Mesenchymal stem cell (in vitro differentiated cells and primary cell): ENCODE measurements at regions not wholly inside any gene's neighbourhood (a gene's known extent, or its start where the extent isn't known, plus 50 kb on each side); places are given as distances from the start of the nearest gene placed in this dataset.

ENCODE experiments used
- DNase-seq: peaks from one replicate; pipeline ENCODE4 v3.0.0-alpha.2; 2013
- H2AFZ ChIP-seq: one replicate; pipeline ENCODE4 v1.6.1; 2013; ENCODE audit warnings: low read depth, mild to moderate bottlenecking, control low read depth, inconsistent platforms, low read length, moderate library complexity
- H2AK5ac ChIP-seq: 2 replicates; pipeline ENCODE4 v1.6.1; 2013; ENCODE audit warnings: low read length, moderate library complexity, mild to moderate bottlenecking, inconsistent platforms; ENCODE audit not compliant: severe bottlenecking
- H2BK120ac ChIP-seq: one replicate; pipeline ENCODE4 v1.6.1; 2013; ENCODE audit warnings: low read depth, mild to moderate bottlenecking, inconsistent platforms, low read length, moderate library complexity
- H2BK12ac ChIP-seq, 2 experiments: one replicate each; pipeline ENCODE4 v1.6.1; 2013; ENCODE audit warnings: inconsistent platforms in 2 of 2, low read length in 2 of 2, mild to moderate bottlenecking in 2 of 2, moderate library complexity in 2 of 2, control low read depth in 1 of 2
- H2BK15ac ChIP-seq: one replicate; pipeline ENCODE4 v1.6.1; 2013; ENCODE audit warnings: mild to moderate bottlenecking, low read depth, inconsistent platforms; ENCODE audit not compliant: poor library complexity, severe bottlenecking
- H2BK5ac ChIP-seq: 2 replicates; pipeline ENCODE4 v1.6.1; 2013; ENCODE audit warnings: low read depth, mild to moderate bottlenecking, low read length, control low read depth, inconsistent platforms; ENCODE audit not compliant: poor library complexity, severe bottlenecking
- H3K14ac ChIP-seq, 2 experiments: one replicate each; pipeline ENCODE4 v1.6.1; 2013; ENCODE audit warnings: inconsistent platforms in 2 of 2, low read length in 2 of 2, control low read depth in 1 of 2, mild to moderate bottlenecking in 1 of 2, moderate library complexity in 1 of 2
- H3K18ac ChIP-seq, 2 experiments: one replicate each; pipeline ENCODE4 v1.6.1; 2013; ENCODE audit warnings: inconsistent platforms in 2 of 2, low read length in 2 of 2, control low read depth in 1 of 2, low read depth in 1 of 2, mild to moderate bottlenecking in 1 of 2
- H3K23ac ChIP-seq, 2 experiments: one replicate each; pipeline ENCODE4 v1.6.1; 2013; ENCODE audit warnings: inconsistent platforms in 2 of 2, low read length in 2 of 2, mild to moderate bottlenecking in 2 of 2, moderate library complexity in 2 of 2, control low read depth in 1 of 2
- H3K27ac ChIP-seq: 2 replicates; pipeline ENCODE4 v1.5.1; 2013; ENCODE audit warnings: mild to moderate bottlenecking, moderate library complexity, low read length, control low read depth, inconsistent platforms; ENCODE audit not compliant: poor library complexity, severe bottlenecking
- H3K27me3 ChIP-seq, 2 experiments: 2 replicates each; pipeline versions ENCODE4 v1.6.1 to v1.7.0; 2013; ENCODE audit warnings: low read length in 2 of 2, mild to moderate bottlenecking in 2 of 2, moderate library complexity in 2 of 2, control low read depth in 1 of 2, inconsistent platforms in 1 of 2; ENCODE audit not compliant: control insufficient read depth in 1 of 2, insufficient read depth in 1 of 2
- H3K36me3 ChIP-seq, 2 experiments: 2 replicates each; pipeline versions ENCODE4 v1.6.1 to v1.7.0; 2013; ENCODE audit warnings: low read length in 2 of 2, control low read depth in 1 of 2, inconsistent platforms in 1 of 2, low read depth in 1 of 2, mild to moderate bottlenecking in 1 of 2; ENCODE audit not compliant: insufficient read depth in 2 of 2, control insufficient read depth in 1 of 2
- H3K4ac ChIP-seq, 2 experiments: one replicate each; pipeline ENCODE4 v1.6.1; 2013; ENCODE audit warnings: inconsistent platforms in 2 of 2, low read length in 2 of 2, mild to moderate bottlenecking in 2 of 2, moderate library complexity in 2 of 2, control low read depth in 1 of 2, low read depth in 1 of 2
- H3K4me1 ChIP-seq: 2 replicates; pipeline ENCODE4 v1.6.1; 2013; ENCODE audit warnings: low read depth, low read length, control low read depth; ENCODE audit not compliant: control insufficient read depth, insufficient read depth
- H3K4me2 ChIP-seq: 2 replicates; pipeline ENCODE4 v1.6.1; 2013; ENCODE audit warnings: low read length, mild to moderate bottlenecking, inconsistent platforms; ENCODE audit not compliant: poor library complexity, severe bottlenecking
- H3K4me3 ChIP-seq, 2 experiments: 2 replicates each; pipeline versions ENCODE4 v1.5.1 to v1.7.0; 2013; ENCODE audit warnings: low read length in 2 of 2, mild to moderate bottlenecking in 2 of 2, control low read depth in 1 of 2, low read depth in 1 of 2; ENCODE audit not compliant: insufficient read depth in 1 of 2
- H3K79me1 ChIP-seq: replicated peaks from 2 replicates; pipeline ENCODE4 v1.6.1; 2013; ENCODE audit warnings: mild to moderate bottlenecking, control low read depth, low read length, inconsistent platforms; ENCODE audit not compliant: poor library complexity, severe bottlenecking
- H3K9ac ChIP-seq: 2 replicates; pipeline ENCODE4 v1.7.0; 2013; ENCODE audit warnings: mild to moderate bottlenecking, low read length, moderate library complexity
- H3K9me3 ChIP-seq: 2 replicates; pipeline ENCODE4 v1.7.0; 2013; ENCODE audit warnings: mild to moderate bottlenecking, low read length; ENCODE audit not compliant: control insufficient read depth
- H4K8ac ChIP-seq: one replicate; pipeline ENCODE4 v1.6.1; 2013; ENCODE audit warnings: inconsistent platforms, mild to moderate bottlenecking, low read length, moderate library complexity
- H4K91ac ChIP-seq: one replicate; pipeline ENCODE4 v1.6.1; 2013; ENCODE audit warnings: mild to moderate bottlenecking, low read length, inconsistent platforms
- whole genome bisulfite sequencing: methylation state at CpG from one replicate; pipeline ENCODE4 v1.1.7; 2013; ENCODE audit warnings: mixed read lengths; 5-methylcytosine and 5-hydroxymethylcytosine counted together

- Histone ChIP-seq H2BK15ac (no peak overlapping the region), H3K36me3 (no peaks in the 10 kb centered on the region), H2AK5ac (no peak overlapping the region), H3K4me1 (no peaks in the 10 kb centered on the region), H3K4me2 (no peak overlapping the region), H3K79me1 (no peaks in the 10 kb centered on the region), H2BK120ac (no peak overlapping the region), H2AFZ (no peak overlapping the region), H3K9ac (no peak overlapping the region), H3K18ac (no peak overlapping the region), H3K14ac (no peak overlapping the region), H3K4ac (no peak overlapping the region), H3K27ac (no peak overlapping the region), H3K4me3 (no peak overlapping the region), H4K8ac (no peak overlapping the region), H3K27me3 (no peaks in the 10 kb centered on the region), H2BK12ac (no peak overlapping the region), H4K91ac (no peak overlapping the region), H3K23ac (no peak overlapping the region), H3K9me3 (peaks cover 4% of the 10 kb centered on the region), H2BK5ac (no peak overlapping the region)
- DNase-seq = no peak
- WGBS = 95% methylated on average over 1 of the region's 1 CpG
Measured at GRCh38 chr5:104915226-104915625, 1352.6 kb upstream of the NUDT12 start.

- Histone ChIP-seq H3K27me3 (no peaks in the 10 kb centered on the region), H4K91ac (no peak overlapping the region), H3K4me2 (no peak overlapping the region), H3K9ac (no peak overlapping the region), H3K23ac (no peak overlapping the region), H2BK5ac (no peak overlapping the region), H3K27ac (no peak overlapping the region), H2AK5ac (no peak overlapping the region), H2BK12ac (no peak overlapping the region), H3K18ac (no peak overlapping the region), H2BK120ac (no peak overlapping the region), H3K14ac (no peak overlapping the region), H4K8ac (no peak overlapping the region), H3K79me1 (no peaks in the 10 kb centered on the region), H3K36me3 (no peaks in the 10 kb centered on the region), H3K4ac (no peak overlapping the region), H2AFZ (no peak overlapping the region), H3K4me3 (no peak overlapping the region), H2BK15ac (no peak overlapping the region), H3K9me3 (peaks cover 4% of the 10 kb centered on the region), H3K4me1 (no peaks in the 10 kb centered on the region)
- no CpG with 5 or more reads among the region's 2 CpGs for WGBS
- no peak for DNase-seq
Measured at GRCh38 chr5:104914536-104915070, 1352.0 kb upstream of the NUDT12 start.

- H3K4me3 ChIP-seq = no peak overlapping the region
- H2BK5ac ChIP-seq = no peak overlapping the region
- H3K9me3 ChIP-seq = peaks cover 4% of the 10 kb centered on the region
- no peak overlapping the region for H2BK120ac ChIP-seq
- no peak overlapping the region for H2BK15ac ChIP-seq
- H3K4me1 ChIP-seq = no peaks in the 10 kb centered on the region
- no peaks in the 10 kb centered on the region for H3K27me3 ChIP-seq
- no peak for DNase-seq
- no peak overlapping the region for H3K27ac ChIP-seq
- no peak overlapping the region for H3K9ac ChIP-seq
- no peak overlapping the region for H2AFZ ChIP-seq
- H2BK12ac ChIP-seq = no peak overlapping the region
- no peak overlapping the region for H4K91ac ChIP-seq
- H4K8ac ChIP-seq = no peak overlapping the region
- no peaks in the 10 kb centered on the region for H3K79me1 ChIP-seq
- 95% methylated on average over 3 of the region's 3 CpGs for WGBS
- no peak overlapping the region for H3K23ac ChIP-seq
- no peak overlapping the region for H2AK5ac ChIP-seq
- no peak overlapping the region for H3K14ac ChIP-seq
- no peak overlapping the region for H3K4me2 ChIP-seq
- no peak overlapping the region for H3K4ac ChIP-seq
- H3K18ac ChIP-seq = no peak overlapping the region
- H3K36me3 ChIP-seq = no peaks in the 10 kb centered on the region
Measured at GRCh38 chr5:104913841-104914281, 1351.3 kb upstream of the NUDT12 start.

- H2BK12ac ChIP-seq = no peak overlapping the region
- no peak overlapping the region for H2BK15ac ChIP-seq
- no peak overlapping the region for H2BK120ac ChIP-seq
- H3K4me3 ChIP-seq = no peak overlapping the region
- no CpG with 5 or more reads among the region's 2 CpGs for WGBS
- H3K9me3 ChIP-seq = peaks cover 4% of the 10 kb centered on the region
- H3K79me1 ChIP-seq = no peaks in the 10 kb centered on the region
- H4K91ac ChIP-seq = no peak overlapping the region
- H4K8ac ChIP-seq = no peak overlapping the region
- H3K27ac ChIP-seq = no peak overlapping the region
- H2AK5ac ChIP-seq = no peak overlapping the region
- H3K9ac ChIP-seq = no peak overlapping the region
- H2AFZ ChIP-seq = no peak overlapping the region
- H3K36me3 ChIP-seq = no peaks in the 10 kb centered on the region
- DNase-seq = no peak
- no peak overlapping the region for H3K23ac ChIP-seq
- H3K4me1 ChIP-seq = no peaks in the 10 kb centered on the region
- H2BK5ac ChIP-seq = no peak overlapping the region
- no peak overlapping the region for H3K4me2 ChIP-seq
- H3K14ac ChIP-seq = no peak overlapping the region
- H3K27me3 ChIP-seq = no peaks in the 10 kb centered on the region
- no peak overlapping the region for H3K4ac ChIP-seq
- H3K18ac ChIP-seq = no peak overlapping the region
Measured at GRCh38 chr5:104909803-104910202, 1347.2 kb upstream of the NUDT12 start.
